ENCODE measurements at regions not wholly inside any gene's neighbourhood (a gene's known extent, or its start where the extent isn't known, plus 50 kb on each side); places are given as distances from the start of the nearest gene placed in this dataset.

GRCh38 chr2:187274146-187274545 is 173.9 kb downstream of the CALCRL start:
- no peak for ATAC-seq

GRCh38 chr2:187272255-187272654 is 175.8 kb downstream of the CALCRL start:
- no peak for ATAC-seq

GRCh38 chr2:187271825-187272224 is 176.2 kb downstream of the CALCRL start:
- no peak for ATAC-seq

GRCh38 chr2:187266645-187267044 is 181.4 kb downstream of the CALCRL start:
- no peak for ATAC-seq

- ATAC-seq = no peak
Measured at GRCh38 chr2:187266147-187266546, 181.9 kb downstream of the CALCRL start.

- ATAC-seq = no peak
Measured at GRCh38 chr2:187264612-187265011, 183.4 kb downstream of the CALCRL start.

- no peak for ATAC-seq
Measured at GRCh38 chr2:187263675-187264560, 184.1 kb downstream of the CALCRL start.

- no peak for ATAC-seq
Measured at GRCh38 chr2:187261705-187262104, 186.3 kb downstream of the CALCRL start.

GRCh38 chr2:187252063-187252462 is 196.0 kb downstream of the CALCRL start:
- no peak for ATAC-seq

GRCh38 chr2:187250137-187250536 is 197.9 kb downstream of the CALCRL start:
- no peak for ATAC-seq

GRCh38 chr2:187233811-187234210 is 214.2 kb downstream of the CALCRL start:
- no peak for ATAC-seq

- ATAC-seq = no peak
Measured at GRCh38 chr2:187232749-187233148, 215.3 kb downstream of the CALCRL start.

GRCh38 chr2:187230088-187230487 is 218.0 kb downstream of the CALCRL start:
- ATAC-seq = no peak

- no peak for ATAC-seq
Measured at GRCh38 chr2:187228986-187229385, 219.1 kb downstream of the CALCRL start.

GRCh38 chr2:187224989-187225388 is 223.1 kb downstream of the CALCRL start:
- ATAC-seq = no peak

GRCh38 chr2:187220071-187220470 is 228.0 kb downstream of the CALCRL start:
- no peak for ATAC-seq

- no peak for ATAC-seq
Measured at GRCh38 chr2:187215532-187216240, 232.4 kb downstream of the CALCRL start.

GRCh38 chr2:187214306-187214705 is 233.7 kb downstream of the CALCRL start:
- no peak for ATAC-seq

- no peak for ATAC-seq
Measured at GRCh38 chr2:187213798-187214197, 234.3 kb downstream of the CALCRL start.

GRCh38 chr2:187210726-187211125 is 237.3 kb downstream of the CALCRL start:
- ATAC-seq = no peak

GRCh38 chr2:187208199-187208785 is 239.8 kb downstream of the CALCRL start:
- no peak for ATAC-seq

- no peak for ATAC-seq
Measured at GRCh38 chr2:187207126-187207525, 240.9 kb downstream of the CALCRL start.

- ATAC-seq = no peak
Measured at GRCh38 chr2:187206471-187206870, 241.6 kb downstream of the CALCRL start.

GRCh38 chr2:187206071-187206470 is 242.0 kb downstream of the CALCRL start:
- ATAC-seq = peak; percentile 52
